Suprapubic skin (tissue), 4 donors: ENCODE measurements at regions not wholly inside any gene's neighbourhood (a gene's known extent, or its start where the extent isn't known, plus 50 kb on each side); places are given as distances from the start of the nearest gene placed in this dataset.
"Not testable (repeated sequence)": the region's sequence is repeated elsewhere in the genome, so short reads cannot be mapped to it uniquely, and the experiment has no call there.

Experiments
- DNase-seq, 2 donors: peaks; one replicate each; pipeline ENCODE4 v3.0.0-alpha.2; 2019; ENCODE audit warnings: low spot score in 2 of 2
- H3K27ac ChIP-seq: fragments of 200-600 bp; sonication (generic); one replicate; pipeline ENCODE4 v1.5.1; 2019
- H3K27me3 ChIP-seq: fragments of 200-600 bp; sonication (generic); one replicate; pipeline ENCODE4 v1.5.1; 2019
- H3K36me3 ChIP-seq: fragments of 200-600 bp; sonication (generic); one replicate; pipeline ENCODE4 v1.5.1; 2019
- H3K4me1 ChIP-seq: fragments of 200-600 bp; sonication (generic); one replicate; pipeline ENCODE4 v1.5.1; 2019
- H3K4me3 ChIP-seq: fragments of 200-600 bp; sonication (generic); one replicate; pipeline ENCODE4 v1.5.1; 2019; ENCODE audit warnings: mild to moderate bottlenecking
- H3K9me3 ChIP-seq: fragments of 200-600 bp; sonication (generic); one replicate; pipeline ENCODE4 v1.5.1; 2019
- CTCF ChIP-seq, 2 donors: fragments of 200-600 bp in 1 of 2; fragments of 450-650 bp in 1 of 2; sonication (generic) in 1 of 2; IDR thresholded peaks; one replicate each; pipeline ENCODE4 v1.5.1; 2016 to 2019; ENCODE audit warnings: antibody characterized with exemption in 2 of 2, mild to moderate bottlenecking in 1 of 2, moderate library complexity in 1 of 2
- EP300 ChIP-seq: sonication (generic); formaldehyde crosslinking; IDR thresholded peaks from one replicate; pipeline ENCODE4 v1.6.1; 2017; ENCODE audit warnings: antibody characterized with exemption
- POLR2A ChIP-seq, 2 donors: fragments of 450-650 bp; IDR thresholded peaks; one replicate each; pipeline ENCODE4 v1.6.1; 2017; ENCODE audit warnings: antibody characterized with exemption in 2 of 2, mild to moderate bottlenecking in 2 of 2, moderate library complexity in 2 of 2
- POLR2AphosphoS5 ChIP-seq, 3 donors: sonication (generic); formaldehyde crosslinking; IDR thresholded peaks; one replicate each; pipeline ENCODE4 v1.6.1; 2017; ENCODE audit warnings: antibody characterized with exemption in 3 of 3
- WGBS: methylation state at CpG from one replicate; pipeline ENCODE4 v1.1.5; 2018; 5-methylcytosine and 5-hydroxymethylcytosine counted together

- H3K27me3 ChIP-seq: no peaks in the 10 kb centered on the region
- TF ChIP-seq EP300 (no peak), POLR2AphosphoS5 (IDR thresholded peaks at IDR 0.05) (no peak), POLR2A (IDR thresholded peaks at IDR 0.05) (no peak), CTCF (IDR thresholded peaks at IDR 0.05) (no peak)
- H3K36me3 ChIP-seq: no peaks in the 10 kb centered on the region
- H3K4me3 ChIP-seq: no peak overlapping the region
- no peaks in the 10 kb centered on the region for H3K9me3 ChIP-seq
- no peaks in the 10 kb centered on the region for H3K4me1 ChIP-seq
- H3K27ac ChIP-seq: no peak overlapping the region
- WGBS: 60% methylated on average over 2 of the region's 2 CpGs
- DNase-seq: no peak
Observed at GRCh38 chr12:41993283-41993682, 151.4 kb downstream of the GXYLT1 start.

GRCh38 chr12:41992692-41993215 is 151.9 kb downstream of the GXYLT1 start:
- Histone ChIP-seq H3K4me3 (no peak overlapping the region), H3K36me3 (no peaks in the 10 kb centered on the region), H3K9me3 (no peaks in the 10 kb centered on the region), H3K27me3 (no peaks in the 10 kb centered on the region), H3K27ac (no peak overlapping the region), H3K4me1 (no peaks in the 10 kb centered on the region)
- no peak for DNase-seq
- TF ChIP-seq EP300 (no peak), POLR2AphosphoS5 (IDR thresholded peaks at IDR 0.05) (no peak), POLR2A (IDR thresholded peaks at IDR 0.05) (no peak), CTCF (IDR thresholded peaks at IDR 0.05) (no peak)
- WGBS: 77% methylated on average over 3 of the region's 3 CpGs

GRCh38 chr12:41992022-41992421 is 152.7 kb downstream of the GXYLT1 start:
- no peak overlapping the region for H3K27ac ChIP-seq
- WGBS: 59% methylated on average over 1 of the region's 1 CpG
- H3K9me3 ChIP-seq: no peaks in the 10 kb centered on the region
- H3K4me3 ChIP-seq: no peak overlapping the region
- H3K27me3 ChIP-seq: no peaks in the 10 kb centered on the region
- no peaks in the 10 kb centered on the region for H3K4me1 ChIP-seq
- no peaks in the 10 kb centered on the region for H3K36me3 ChIP-seq
- TF ChIP-seq EP300 (no peak), POLR2A (IDR thresholded peaks at IDR 0.05) (no peak), POLR2AphosphoS5 (IDR thresholded peaks at IDR 0.05) (no peak), CTCF (IDR thresholded peaks at IDR 0.05) (no peak)
- DNase-seq: no peak

GRCh38 chr12:41988715-41989114 is 156.0 kb downstream of the GXYLT1 start:
- 89% methylated on average over 2 of the region's 2 CpGs for WGBS

GRCh38 chr12:41986513-41986912 is 158.2 kb downstream of the GXYLT1 start:
- not testable (repeated sequence) for H3K9me3 ChIP-seq, H3K27ac ChIP-seq, H3K27me3 ChIP-seq, H3K36me3 ChIP-seq, DNase-seq, H3K4me1 ChIP-seq, H3K4me3 ChIP-seq
- WGBS: 89% methylated on average over 2 of the region's 2 CpGs

More at GRCh38 chr12:41988715-41989114, 156.0 kb downstream of the GXYLT1 start:
- TF ChIP-seq EP300 (no peak), POLR2A (IDR thresholded peaks at IDR 0.05) (no peak), CTCF (IDR thresholded peaks at IDR 0.05) (no peak), POLR2AphosphoS5 (IDR thresholded peaks at IDR 0.05) (no peak)
- no peak for DNase-seq
- Histone ChIP-seq H3K27ac (no peak overlapping the region), H3K4me3 (no peak overlapping the region), H3K9me3 (no peaks in the 10 kb centered on the region), H3K27me3 (no peaks in the 10 kb centered on the region), H3K4me1 (no peaks in the 10 kb centered on the region), H3K36me3 (no peaks in the 10 kb centered on the region)

GRCh38 chr12:41983856-41984255 is 160.8 kb downstream of the GXYLT1 start:
- H3K9me3 ChIP-seq: no peaks in the 10 kb centered on the region
- no peaks in the 10 kb centered on the region for H3K27me3 ChIP-seq
- H3K4me1 ChIP-seq: no peaks in the 10 kb centered on the region
- H3K36me3 ChIP-seq: no peaks in the 10 kb centered on the region
- no peak overlapping the region for H3K4me3 ChIP-seq
- TF ChIP-seq POLR2AphosphoS5 (IDR thresholded peaks at IDR 0.05) (no peak), EP300 (no peak), POLR2A (IDR thresholded peaks at IDR 0.05) (no peak), CTCF (IDR thresholded peaks at IDR 0.05) (no peak)
- no peak for DNase-seq
- H3K27ac ChIP-seq: no peak overlapping the region
